ENCODE measurements at regions not wholly inside any gene's neighbourhood (a gene's known extent, or its start where the extent isn't known, plus 50 kb on each side); places are given as distances from the start of the nearest gene placed in this dataset.

DNA sequence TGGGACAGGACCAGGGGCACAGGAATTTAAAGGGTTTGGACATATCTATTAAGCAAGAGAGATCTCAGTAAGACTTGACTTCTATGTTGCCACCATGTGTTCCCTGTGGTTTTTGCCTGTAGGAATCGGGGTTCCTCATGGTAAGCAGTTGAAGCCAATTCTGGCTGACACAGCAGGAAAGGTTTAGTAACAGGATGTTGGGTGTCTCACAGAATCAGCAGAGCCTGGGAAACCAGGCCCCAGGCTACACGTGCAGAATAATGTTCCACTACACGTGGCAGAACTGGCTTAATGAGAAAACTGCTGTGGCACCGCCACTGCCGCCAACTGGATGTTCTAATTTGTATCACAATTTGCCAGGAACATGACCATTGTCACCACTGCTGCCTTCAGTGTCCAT, 264.6 kb upstream of the PLET1 start:
- H3K4me1 ChIP-seq (ENCODE audit: control insufficient read depth, insufficient read depth, low read length), result no peaks in the 10 kb centered on the region
- no peak overlapping the region for H3K4me3 ChIP-seq (ENCODE audit: low read depth in 2 of 2, low read length in 2 of 2)
- no peaks in the 10 kb centered on the region; the same call in 1 of the 2 replicates for H3K27me3 ChIP-seq (ENCODE audit: control insufficient read depth, insufficient read depth, low read length)
- H3K36me3 ChIP-seq (ENCODE audit: control insufficient read depth, insufficient read depth, low read length), result no peaks in the 10 kb centered on the region
- CTCF ChIA-PET, result no interaction called here
- no peak overlapping the region for H3K27ac ChIP-seq (ENCODE audit: low read length)
- no peaks in the 10 kb centered on the region for H3K9me3 ChIP-seq (ENCODE audit: control insufficient read depth, insufficient read depth, low read depth, low read length)
- in situ Hi-C loops (cut with HindIII; ENCODE audit: low pct_unique_long_range_greater_than_20kb, low sequenced_read_pairs), result no loop called here
- ATAC-seq (no peak), DNase-seq (ENCODE audit: low read depth, low spot score) (no peak)
- POLR2A ChIA-PET, result no interaction called here
- intact Hi-C loops (cut with micrococcal nuclease; ENCODE audit: unreplicated experiment), result no loop called here
- TF ChIP-seq TCF7L2 (IDR thresholded peaks at IDR 0.05; ENCODE audit: low read depth, low read length) (no peak), SIN3A (IDR thresholded peaks at IDR 0.05; ENCODE audit: borderline replicate concordance, insufficient read depth, low read depth, low read length) (no peak), POLR2AphosphoS5 (IDR thresholded peaks at IDR 0.05; ENCODE audit: low read depth, low read length) (no peak)
- TF ChIP-seq, protein P1, sequence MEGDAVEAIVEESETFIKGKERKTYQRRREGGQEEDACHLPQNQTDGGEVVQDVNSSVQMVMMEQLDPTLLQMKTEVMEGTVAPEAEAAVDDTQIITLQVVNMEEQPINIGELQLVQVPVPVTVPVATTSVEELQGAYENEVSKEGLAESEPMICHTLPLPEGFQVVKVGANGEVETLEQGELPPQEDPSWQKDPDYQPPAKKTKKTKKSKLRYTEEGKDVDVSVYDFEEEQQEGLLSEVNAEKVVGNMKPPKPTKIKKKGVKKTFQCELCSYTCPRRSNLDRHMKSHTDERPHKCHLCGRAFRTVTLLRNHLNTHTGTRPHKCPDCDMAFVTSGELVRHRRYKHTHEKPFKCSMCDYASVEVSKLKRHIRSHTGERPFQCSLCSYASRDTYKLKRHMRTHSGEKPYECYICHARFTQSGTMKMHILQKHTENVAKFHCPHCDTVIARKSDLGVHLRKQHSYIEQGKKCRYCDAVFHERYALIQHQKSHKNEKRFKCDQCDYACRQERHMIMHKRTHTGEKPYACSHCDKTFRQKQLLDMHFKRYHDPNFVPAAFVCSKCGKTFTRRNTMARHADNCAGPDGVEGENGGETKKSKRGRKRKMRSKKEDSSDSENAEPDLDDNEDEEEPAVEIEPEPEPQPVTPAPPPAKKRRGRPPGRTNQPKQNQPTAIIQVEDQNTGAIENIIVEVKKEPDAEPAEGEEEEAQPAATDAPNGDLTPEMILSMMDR (IDR thresholded peaks at IDR 0.05), result no peak
- TF ChIP-seq, protein P2, sequence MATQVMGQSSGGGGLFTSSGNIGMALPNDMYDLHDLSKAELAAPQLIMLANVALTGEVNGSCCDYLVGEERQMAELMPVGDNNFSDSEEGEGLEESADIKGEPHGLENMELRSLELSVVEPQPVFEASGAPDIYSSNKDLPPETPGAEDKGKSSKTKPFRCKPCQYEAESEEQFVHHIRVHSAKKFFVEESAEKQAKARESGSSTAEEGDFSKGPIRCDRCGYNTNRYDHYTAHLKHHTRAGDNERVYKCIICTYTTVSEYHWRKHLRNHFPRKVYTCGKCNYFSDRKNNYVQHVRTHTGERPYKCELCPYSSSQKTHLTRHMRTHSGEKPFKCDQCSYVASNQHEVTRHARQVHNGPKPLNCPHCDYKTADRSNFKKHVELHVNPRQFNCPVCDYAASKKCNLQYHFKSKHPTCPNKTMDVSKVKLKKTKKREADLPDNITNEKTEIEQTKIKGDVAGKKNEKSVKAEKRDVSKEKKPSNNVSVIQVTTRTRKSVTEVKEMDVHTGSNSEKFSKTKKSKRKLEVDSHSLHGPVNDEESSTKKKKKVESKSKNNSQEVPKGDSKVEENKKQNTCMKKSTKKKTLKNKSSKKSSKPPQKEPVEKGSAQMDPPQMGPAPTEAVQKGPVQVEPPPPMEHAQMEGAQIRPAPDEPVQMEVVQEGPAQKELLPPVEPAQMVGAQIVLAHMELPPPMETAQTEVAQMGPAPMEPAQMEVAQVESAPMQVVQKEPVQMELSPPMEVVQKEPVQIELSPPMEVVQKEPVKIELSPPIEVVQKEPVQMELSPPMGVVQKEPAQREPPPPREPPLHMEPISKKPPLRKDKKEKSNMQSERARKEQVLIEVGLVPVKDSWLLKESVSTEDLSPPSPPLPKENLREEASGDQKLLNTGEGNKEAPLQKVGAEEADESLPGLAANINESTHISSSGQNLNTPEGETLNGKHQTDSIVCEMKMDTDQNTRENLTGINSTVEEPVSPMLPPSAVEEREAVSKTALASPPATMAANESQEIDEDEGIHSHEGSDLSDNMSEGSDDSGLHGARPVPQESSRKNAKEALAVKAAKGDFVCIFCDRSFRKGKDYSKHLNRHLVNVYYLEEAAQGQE (IDR thresholded peaks at IDR 0.05; ENCODE audit: insufficient read depth in 1 of 2, low read depth in 2 of 2, low read length in 1 of 2), result no peak
- BruUV-seq (replicated peaks), result no TSS peak

DNA sequence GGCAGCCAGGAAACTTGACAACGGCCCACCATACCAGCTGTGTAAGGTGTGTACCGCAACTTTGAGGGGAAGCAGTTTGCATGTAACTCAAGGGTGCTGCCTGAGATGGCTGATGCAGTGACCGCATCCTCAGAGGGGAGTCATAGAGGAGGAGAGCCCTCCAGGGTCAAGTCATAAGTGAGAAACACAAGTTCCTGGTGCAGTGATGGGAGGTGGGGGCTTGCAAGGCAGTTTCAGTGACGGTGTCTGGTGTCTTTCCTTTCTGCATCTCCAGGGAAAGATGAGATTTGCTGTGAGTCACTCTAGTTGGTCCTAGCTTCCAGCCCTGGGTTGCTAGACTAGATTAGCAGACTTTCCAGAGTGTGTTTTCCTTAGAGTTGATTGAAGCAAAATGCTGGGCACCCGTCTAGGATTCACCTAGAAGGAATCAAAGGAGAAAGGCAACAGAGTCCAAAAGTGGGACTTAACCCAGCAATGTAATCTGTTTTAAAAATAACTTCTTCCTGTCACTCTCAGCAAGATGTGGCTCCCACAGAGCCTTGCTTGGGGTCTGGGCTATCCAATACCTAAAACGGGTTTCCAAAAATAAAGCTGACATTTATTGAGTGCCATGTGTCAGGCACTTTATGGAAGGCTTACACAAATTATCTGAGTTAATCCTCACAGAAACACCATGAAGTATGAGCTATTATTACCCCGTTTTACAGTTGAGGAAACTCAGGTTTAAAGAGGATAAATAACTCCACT, 265.4 kb upstream of the PLET1 start:
- H3K27ac ChIP-seq (ENCODE audit: low read length), result no peak overlapping the region
- no peak for DNase-seq (ENCODE audit: low read depth, low spot score)
- POLR2A ChIA-PET, result no interaction called here
- H3K9me3 ChIP-seq (ENCODE audit: control insufficient read depth, insufficient read depth, low read depth, low read length), result no peaks in the 10 kb centered on the region
- H3K36me3 ChIP-seq (ENCODE audit: control insufficient read depth, insufficient read depth, low read length), result no peaks in the 10 kb centered on the region
- H3K4me3 ChIP-seq (ENCODE audit: low read depth in 2 of 2, low read length in 2 of 2), result no peak overlapping the region
- H3K27me3 ChIP-seq (ENCODE audit: control insufficient read depth, insufficient read depth, low read length), result no peaks in the 10 kb centered on the region; the same call in 1 of the 2 replicates
- in situ Hi-C loops (cut with HindIII; ENCODE audit: low pct_unique_long_range_greater_than_20kb, low sequenced_read_pairs) (no loop called here), intact Hi-C loops (cut with micrococcal nuclease; ENCODE audit: unreplicated experiment) (no loop called here)
- BruUV-seq (replicated peaks), result no TSS peak
- no peak for ATAC-seq
- no peak for TF ChIP-seq POLR2AphosphoS5 (IDR thresholded peaks at IDR 0.05; ENCODE audit: low read depth, low read length)
- TF ChIP-seq, protein P2 (IDR thresholded peaks at IDR 0.05; ENCODE audit: insufficient read depth in 1 of 2, low read depth in 2 of 2, low read length in 1 of 2), result no peak
- TF ChIP-seq, protein P1 (IDR thresholded peaks at IDR 0.05), result no peak
- no peak for TF ChIP-seq TCF7L2 (IDR thresholded peaks at IDR 0.05; ENCODE audit: low read depth, low read length)
- no peak for TF ChIP-seq SIN3A (IDR thresholded peaks at IDR 0.05; ENCODE audit: borderline replicate concordance, insufficient read depth, low read depth, low read length)
- no peaks in the 10 kb centered on the region for H3K4me1 ChIP-seq (ENCODE audit: control insufficient read depth, insufficient read depth, low read length)
- CTCF ChIA-PET, result no interaction called here
